ENCODE measurements at regions not wholly inside any gene's neighbourhood (a gene's known extent, or its start where the extent isn't known, plus 50 kb on each side); places are given as distances from the start of the nearest gene placed in this dataset.
"Not testable (repeated sequence)": the region's sequence is repeated elsewhere in the genome, so short reads cannot be mapped to it uniquely, and the experiment has no call there.

GRCh38 chr1:30164693-30165092 is 558.7 kb downstream of the MATN1 start:
- no peak for TF ChIP-seq JUND (IDR thresholded peaks at IDR 0.05; ENCODE audit: low read depth)
- DNase-seq (ENCODE audit: low read depth in 1 of 2, low spot score in 1 of 2): no peak
- in situ Hi-C loops (cut with HindIII; ENCODE audit: low pct_unique_long_range_greater_than_20kb, low sequenced_read_pairs): no loop called here

GRCh38 chr1:30162565-30162964 is 560.8 kb downstream of the MATN1 start:
- in situ Hi-C loops (cut with HindIII; ENCODE audit: low pct_unique_long_range_greater_than_20kb, low sequenced_read_pairs): no loop called here
- no peak for DNase-seq (ENCODE audit: low read depth in 1 of 2, low spot score in 1 of 2)
- no peak for TF ChIP-seq JUND (IDR thresholded peaks at IDR 0.05; ENCODE audit: low read depth)

GRCh38 chr1:30161953-30162352 is 561.4 kb downstream of the MATN1 start:
- TF ChIP-seq JUND (IDR thresholded peaks at IDR 0.05; ENCODE audit: low read depth): no peak
- in situ Hi-C loops (cut with HindIII; ENCODE audit: low pct_unique_long_range_greater_than_20kb, low sequenced_read_pairs): no loop called here
- no peak for DNase-seq (ENCODE audit: low read depth in 1 of 2, low spot score in 1 of 2)

GRCh38 chr1:30160999-30161689 is 562.2 kb downstream of the MATN1 start:
- in situ Hi-C loops (cut with HindIII; ENCODE audit: low pct_unique_long_range_greater_than_20kb, low sequenced_read_pairs): no loop called here
- no peak for DNase-seq (ENCODE audit: low read depth in 1 of 2, low spot score in 1 of 2)
- no peak for TF ChIP-seq JUND (IDR thresholded peaks at IDR 0.05; ENCODE audit: low read depth)

DNA sequence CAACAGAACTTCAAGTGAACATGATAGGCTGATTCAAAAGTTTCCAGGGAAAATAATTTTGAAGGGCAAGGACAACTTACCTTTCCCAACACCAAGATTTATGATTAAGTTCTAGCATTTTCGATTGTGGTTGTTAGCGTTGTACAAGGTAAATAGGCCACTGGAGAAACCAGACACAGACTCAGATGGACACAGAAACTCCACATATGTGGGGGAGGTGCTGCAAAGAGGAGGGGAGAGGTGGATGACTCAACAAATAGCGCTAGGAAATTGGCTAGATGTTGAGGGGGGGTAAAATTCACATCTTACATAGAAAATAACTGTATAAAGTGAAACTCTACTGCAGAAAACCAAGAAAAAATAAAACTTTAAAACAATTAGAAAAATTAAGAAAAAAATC is 564.4 kb downstream of the MATN1 start:
- no peak for DNase-seq (ENCODE audit: low read depth in 1 of 2, low spot score in 1 of 2)
- in situ Hi-C loops (cut with HindIII; ENCODE audit: low pct_unique_long_range_greater_than_20kb, low sequenced_read_pairs): no loop called here
- no peak for TF ChIP-seq JUND (IDR thresholded peaks at IDR 0.05; ENCODE audit: low read depth)

DNA sequence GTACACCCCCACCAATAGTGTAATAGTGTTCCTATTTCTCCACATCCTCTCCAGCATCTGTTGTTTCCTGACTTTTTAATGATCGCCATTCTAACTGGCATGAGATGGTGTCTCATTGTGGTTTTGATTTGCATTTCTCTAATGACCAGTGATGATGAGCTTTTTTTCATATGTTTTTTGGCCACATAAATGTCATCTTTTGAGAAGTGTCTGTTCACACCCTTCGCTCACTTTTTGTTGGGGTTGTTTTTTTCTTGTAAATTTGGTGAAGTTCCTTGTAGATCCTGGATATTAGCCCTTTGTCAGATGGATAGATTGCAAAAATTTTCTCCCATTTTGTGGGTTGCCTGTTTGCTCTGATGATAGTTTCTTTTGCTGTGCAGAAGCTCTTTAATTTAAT is 567.7 kb downstream of the MATN1 start:
- in situ Hi-C loops (cut with HindIII; ENCODE audit: low pct_unique_long_range_greater_than_20kb, low sequenced_read_pairs); DNase-seq (ENCODE audit: low read depth in 1 of 2, low spot score in 1 of 2): not testable (repeated sequence)

GRCh38 chr1:30155253-30155652 is 568.1 kb downstream of the MATN1 start:
- in situ Hi-C loops (cut with HindIII; ENCODE audit: low pct_unique_long_range_greater_than_20kb, low sequenced_read_pairs); DNase-seq (ENCODE audit: low read depth in 1 of 2, low spot score in 1 of 2): not testable (repeated sequence)

- in situ Hi-C loops (cut with HindIII; ENCODE audit: low pct_unique_long_range_greater_than_20kb, low sequenced_read_pairs): no loop called here
- no peak for TF ChIP-seq JUND (IDR thresholded peaks at IDR 0.05; ENCODE audit: low read depth)
- no peak for DNase-seq (ENCODE audit: low read depth in 1 of 2, low spot score in 1 of 2)
Measured at GRCh38 chr1:30153743-30154449, 569.5 kb downstream of the MATN1 start.

DNA sequence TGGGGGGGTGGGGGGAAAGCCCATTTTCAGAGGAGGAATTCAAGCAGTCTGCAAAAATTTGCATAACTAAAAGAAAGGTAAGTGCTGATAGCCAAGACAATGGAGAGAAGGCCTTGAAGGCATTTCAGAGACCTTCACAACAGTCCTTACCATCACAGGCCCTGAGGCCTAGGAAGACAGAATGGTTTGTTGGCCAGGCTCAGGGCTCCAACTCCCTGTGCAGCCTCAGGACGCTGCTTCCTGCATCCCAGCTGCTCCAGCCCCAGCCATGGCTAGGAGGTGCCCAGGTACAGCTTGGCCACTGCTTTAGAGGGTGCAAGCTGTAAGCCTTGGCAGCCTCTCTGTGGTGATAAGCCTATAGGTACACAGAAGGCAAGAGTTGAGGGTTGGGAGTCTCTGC is 571.6 kb downstream of the MATN1 start:
- TF ChIP-seq JUND (IDR thresholded peaks at IDR 0.05; ENCODE audit: low read depth): no peak
- no peak for DNase-seq (ENCODE audit: low read depth in 1 of 2, low spot score in 1 of 2)
- in situ Hi-C loops (cut with HindIII; ENCODE audit: low pct_unique_long_range_greater_than_20kb, low sequenced_read_pairs): no loop called here

DNA sequence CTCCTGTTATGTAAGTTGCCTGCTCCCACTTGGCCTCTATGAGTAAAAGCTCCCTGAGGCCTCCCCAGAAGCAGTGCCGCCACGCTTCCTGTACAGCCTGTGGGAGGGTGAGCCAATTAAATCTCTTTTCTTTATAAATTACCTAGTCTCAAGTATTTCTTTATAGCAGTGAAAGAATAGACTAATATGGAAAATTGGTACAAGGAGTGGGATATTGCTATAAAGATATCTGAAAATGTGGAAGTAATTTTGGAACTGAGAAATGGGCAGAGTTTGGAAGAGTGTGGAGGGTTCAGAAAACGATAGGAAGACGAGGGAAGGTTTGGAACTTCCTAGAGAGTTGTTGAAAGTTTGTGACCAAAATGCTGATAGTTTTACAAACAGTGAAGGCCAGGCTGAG is 572.3 kb downstream of the MATN1 start:
- no peak for DNase-seq (ENCODE audit: low read depth in 1 of 2, low spot score in 1 of 2)
- in situ Hi-C loops (cut with HindIII; ENCODE audit: low pct_unique_long_range_greater_than_20kb, low sequenced_read_pairs): no loop called here
- TF ChIP-seq JUND (IDR thresholded peaks at IDR 0.05; ENCODE audit: low read depth): no peak

- DNase-seq (ENCODE audit: low read depth in 1 of 2, low spot score in 1 of 2): no peak
- no peak for TF ChIP-seq JUND (IDR thresholded peaks at IDR 0.05; ENCODE audit: low read depth)
- in situ Hi-C loops (cut with HindIII; ENCODE audit: low pct_unique_long_range_greater_than_20kb, low sequenced_read_pairs): no loop called here
Measured at GRCh38 chr1:30149226-30149625, 574.2 kb downstream of the MATN1 start.

DNA sequence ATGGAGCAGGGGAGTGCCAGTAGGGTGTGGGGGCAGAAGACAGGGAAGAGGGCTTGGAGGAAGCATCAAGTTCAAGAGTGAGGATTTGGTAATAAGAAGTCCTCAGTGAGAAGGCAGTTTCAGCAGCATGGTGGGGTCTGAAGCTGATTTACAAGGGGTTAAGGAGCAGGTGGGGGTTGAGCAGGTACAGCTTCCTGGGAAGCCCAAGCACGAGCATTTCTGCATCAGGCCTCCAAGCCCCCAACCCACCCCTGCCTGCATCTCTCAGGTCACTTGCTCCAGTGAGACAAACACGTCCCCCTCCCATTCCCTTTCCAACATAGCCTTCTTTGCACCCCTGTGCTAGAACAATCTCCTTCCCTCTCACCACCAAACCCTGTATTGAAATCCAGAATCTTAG is 574.7 kb downstream of the MATN1 start:
- no peak for DNase-seq (ENCODE audit: low read depth in 1 of 2, low spot score in 1 of 2)
- TF ChIP-seq JUND (IDR thresholded peaks at IDR 0.05; ENCODE audit: low read depth): no peak
- in situ Hi-C loops (cut with HindIII; ENCODE audit: low pct_unique_long_range_greater_than_20kb, low sequenced_read_pairs): no loop called here

GRCh38 chr1:30147188-30147587 is 576.2 kb downstream of the MATN1 start:
- in situ Hi-C loops (cut with HindIII; ENCODE audit: low pct_unique_long_range_greater_than_20kb, low sequenced_read_pairs): no loop called here
- no peak for TF ChIP-seq JUND (IDR thresholded peaks at IDR 0.05; ENCODE audit: low read depth)
- no peak for DNase-seq (ENCODE audit: low read depth in 1 of 2, low spot score in 1 of 2)

GRCh38 chr1:30146448-30146847 is 576.9 kb downstream of the MATN1 start:
- TF ChIP-seq JUND (IDR thresholded peaks at IDR 0.05; ENCODE audit: low read depth): no peak
- DNase-seq (ENCODE audit: low read depth in 1 of 2, low spot score in 1 of 2): no peak
- in situ Hi-C loops (cut with HindIII; ENCODE audit: low pct_unique_long_range_greater_than_20kb, low sequenced_read_pairs): no loop called here

Measured in T47D (cell line).